NCI-H2029 treated with DMSO at 0.1 percent for 48 hours (cell line): ENCODE measurements at regions not wholly inside any gene's neighbourhood (a gene's known extent, or its start where the extent isn't known, plus 50 kb on each side); places are given as distances from the start of the nearest gene placed in this dataset.

Experiments
- DNase-seq: peaks from one replicate; lab custom pipeline; 2025; lab: John Stamatoyannopoulos, UW

DNA sequence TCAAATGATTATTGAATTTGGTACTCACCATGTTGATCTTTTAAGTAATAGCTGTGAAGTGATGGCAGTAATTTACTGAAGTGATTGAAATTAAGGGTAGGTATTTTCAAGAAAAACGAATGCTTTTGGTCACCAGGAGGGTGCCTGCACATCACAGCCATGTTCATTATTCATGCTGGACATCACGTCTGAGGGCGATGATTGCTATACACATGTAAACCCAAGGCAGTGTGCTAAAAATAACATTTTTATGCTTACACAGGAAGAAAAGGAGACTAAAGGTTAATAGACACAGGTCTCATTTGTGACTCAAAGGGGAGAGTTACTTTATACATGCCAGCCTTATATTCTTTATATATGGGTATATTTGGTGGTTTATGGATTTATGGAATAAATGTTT lies 1146.0 kb downstream of the NLGN4X start:
- DNase-seq: no peak

DNA sequence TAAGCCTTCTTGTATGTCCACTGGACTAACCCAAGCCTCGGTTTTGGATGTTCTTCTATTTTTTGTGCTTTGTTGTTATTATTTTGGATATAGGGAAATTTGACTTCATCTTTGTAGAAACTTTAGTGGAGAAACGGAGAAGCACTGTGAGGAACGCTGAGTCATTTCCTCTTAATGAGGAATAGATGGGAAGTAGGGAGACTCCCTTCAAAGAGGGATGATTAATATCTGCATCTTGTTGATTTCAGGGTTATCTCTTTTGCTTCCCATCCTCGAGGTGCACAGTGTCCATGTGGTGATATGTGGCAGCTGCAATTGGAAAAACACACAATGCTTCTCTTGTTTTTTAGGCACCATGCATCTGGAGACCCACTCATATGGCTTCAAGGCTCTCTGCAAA lies 1147.9 kb downstream of the NLGN4X start:
- DNase-seq: no peak

GRCh38 chrX:5068550-5068949 lies 1160.1 kb downstream of the NLGN4X start:
- no peak for DNase-seq

DNA sequence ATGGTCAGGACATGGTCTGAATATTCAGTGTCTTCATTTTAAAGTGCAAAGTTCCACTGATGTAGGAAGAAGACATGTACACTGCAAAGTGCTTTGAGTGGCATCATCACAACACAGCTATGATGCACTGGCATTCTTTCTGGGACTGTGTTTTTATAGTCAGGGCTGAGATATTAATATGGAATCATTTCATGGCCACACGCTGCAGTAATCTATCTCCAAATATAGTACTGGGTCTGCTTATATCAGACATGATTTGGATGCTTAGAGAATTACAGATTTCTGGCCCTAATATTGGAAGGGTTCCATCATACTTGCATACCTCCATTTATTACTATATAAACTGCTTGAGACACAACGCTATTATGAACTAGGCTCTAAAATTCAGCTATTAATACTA lies 1170.9 kb downstream of the NLGN4X start:
- no peak for DNase-seq

DNA sequence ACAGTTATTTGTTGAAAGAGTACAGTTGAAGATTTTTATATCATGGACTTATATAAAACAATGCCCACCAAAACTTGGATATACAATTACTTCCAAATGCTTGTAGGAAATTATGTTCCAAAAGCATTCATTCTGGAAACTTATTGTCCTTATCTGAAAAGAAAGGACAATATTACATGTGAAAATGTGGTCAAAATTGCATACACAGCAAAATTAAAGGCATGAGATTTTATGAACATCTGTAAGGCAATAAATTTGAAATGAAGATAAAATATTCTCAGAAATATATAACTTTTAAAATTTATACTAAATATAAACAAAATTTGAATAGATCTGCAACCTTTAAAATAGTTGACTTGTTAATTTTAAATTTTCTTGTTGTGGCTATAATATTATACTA lies 1173.8 kb downstream of the NLGN4X start:
- no peak for DNase-seq

DNA sequence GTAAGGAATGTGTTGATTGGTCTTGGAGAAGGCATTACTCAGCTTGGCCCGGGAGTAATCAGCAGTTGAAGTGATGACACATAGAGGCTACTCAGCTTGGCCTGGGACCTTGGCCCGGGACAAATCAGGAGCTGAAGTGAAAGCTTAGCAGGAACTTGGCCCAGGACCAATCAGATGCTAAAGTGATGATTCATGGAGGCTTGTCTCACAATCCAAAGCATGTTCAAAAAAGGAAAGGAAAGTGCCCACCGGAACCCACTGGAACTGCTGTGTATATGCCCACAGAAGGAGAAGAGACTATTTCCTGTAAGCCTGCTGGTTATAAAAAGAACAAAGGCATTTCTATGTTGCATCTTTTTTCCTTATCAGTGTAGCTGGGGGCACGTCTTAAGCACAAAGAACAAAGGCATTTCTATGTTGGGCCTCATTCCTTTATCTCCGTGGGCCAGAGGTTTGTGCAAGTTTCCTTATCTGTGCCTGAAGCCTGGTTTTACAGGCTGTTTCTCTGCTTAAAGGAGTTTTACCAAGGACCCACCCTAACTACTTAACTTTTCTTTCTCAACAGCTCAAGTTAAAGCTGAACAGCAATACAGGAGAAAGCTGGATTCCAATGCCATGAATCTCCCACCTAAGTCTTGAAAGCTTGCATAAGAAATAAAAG lies 1176.7 kb downstream of the NLGN4X start:
- DNase-seq: no peak

DNA sequence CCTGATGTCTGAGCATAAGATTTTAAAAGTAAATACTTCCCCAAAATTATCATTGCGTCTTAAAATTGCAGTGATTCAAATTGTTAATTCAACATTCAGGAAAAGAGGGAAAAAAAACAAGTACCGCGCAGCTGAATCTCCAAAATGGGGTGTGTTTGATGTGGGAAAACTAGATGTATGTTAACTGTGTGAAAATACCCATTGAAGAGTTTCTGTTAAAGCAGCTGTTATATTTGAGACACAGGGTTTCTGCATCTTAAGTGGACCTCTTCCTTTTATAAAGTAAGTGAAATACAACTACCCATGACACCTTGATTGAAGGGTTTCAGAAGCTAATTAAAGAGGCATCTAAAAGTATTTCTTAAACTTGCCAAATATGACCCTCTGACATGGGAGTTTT lies 1186.1 kb downstream of the NLGN4X start:
- DNase-seq: no peak

DNA sequence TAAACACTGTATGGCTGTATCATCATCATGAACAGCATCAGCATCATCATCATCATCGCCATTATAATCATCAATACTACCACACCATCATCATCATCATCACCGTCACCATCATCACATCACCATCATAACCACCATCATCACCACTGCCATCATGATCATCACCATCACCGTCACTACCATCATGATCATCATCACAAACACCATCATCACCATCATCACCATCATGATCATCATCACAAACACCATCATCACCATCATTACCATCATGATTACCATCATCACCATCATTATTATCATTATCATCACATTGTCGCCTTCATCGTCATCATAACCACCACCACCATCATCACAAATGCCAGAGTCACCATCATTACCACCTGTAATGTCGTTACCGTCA lies 1196.9 kb downstream of the NLGN4X start:
- no peak for DNase-seq

DNA sequence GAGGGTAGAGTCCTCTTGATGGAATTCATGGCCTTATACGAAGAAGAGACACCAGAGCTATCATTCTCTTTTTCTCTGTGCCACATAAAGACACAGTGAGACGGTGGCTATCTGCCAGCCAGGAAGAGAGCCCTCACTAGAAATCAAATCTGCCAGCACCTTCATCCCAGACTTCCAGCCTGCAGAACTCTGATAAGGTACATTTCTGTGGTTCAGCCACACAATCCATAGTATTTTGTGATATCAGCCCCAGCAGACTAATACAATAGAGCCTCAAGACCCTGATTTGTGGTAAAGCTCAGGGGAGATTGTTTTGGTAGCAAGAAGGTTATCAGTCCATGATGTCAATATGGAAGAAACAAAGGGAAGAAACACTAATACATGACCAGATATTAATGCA lies 1213.2 kb downstream of the NLGN4X start:
- no peak for DNase-seq

DNA sequence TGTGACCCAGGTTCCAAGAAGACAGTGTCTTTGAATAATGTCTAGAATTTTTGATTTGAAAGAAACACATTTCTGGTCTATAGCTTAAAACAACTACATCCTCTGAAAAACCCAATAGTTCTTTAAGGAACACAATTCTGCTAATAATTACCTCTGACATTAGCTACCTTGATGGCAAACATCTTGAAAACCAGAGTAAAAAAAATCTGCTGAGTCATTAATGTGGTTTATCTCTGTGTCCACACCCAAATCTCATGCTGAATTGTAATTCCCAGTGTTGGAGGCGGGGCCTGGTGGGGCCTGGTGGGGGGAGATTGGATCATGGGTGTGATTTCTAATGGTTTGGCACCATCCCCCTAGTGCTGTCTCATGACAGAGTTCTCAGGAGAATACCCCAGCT lies 1233.8 kb downstream of the NLGN4X start:
- no peak for DNase-seq

GRCh38 chrX:4978613-4979012 lies 1250.1 kb downstream of the NLGN4X start:
- no peak for DNase-seq

GRCh38 chrX:4971646-4972045 lies 1257.0 kb downstream of the NLGN4X start:
- no peak for DNase-seq

- no peak for DNase-seq
Measured at GRCh38 chrX:4964112-4964511, 1250.7 kb upstream of the PRKX start.

DNA sequence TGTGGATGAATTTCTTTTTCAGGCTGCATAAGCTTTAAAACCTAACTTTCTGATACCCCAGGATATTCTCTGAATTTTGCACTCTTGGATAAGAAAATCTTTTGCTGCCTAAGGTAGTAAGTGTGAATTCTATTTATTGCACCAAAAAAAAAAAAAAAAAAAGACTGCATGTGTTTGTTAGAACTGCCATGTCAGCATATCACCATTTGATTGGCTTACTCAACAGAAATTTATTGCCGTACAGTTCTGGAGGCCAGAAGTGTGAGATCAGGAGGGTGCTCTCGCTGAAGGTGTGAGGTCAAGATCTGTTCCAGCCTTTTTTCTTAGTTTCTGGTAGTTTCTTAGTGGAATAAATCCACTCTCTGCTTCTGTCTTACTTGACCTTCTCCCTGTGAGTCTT lies 1250.0 kb upstream of the PRKX start:
- no peak for DNase-seq

DNA sequence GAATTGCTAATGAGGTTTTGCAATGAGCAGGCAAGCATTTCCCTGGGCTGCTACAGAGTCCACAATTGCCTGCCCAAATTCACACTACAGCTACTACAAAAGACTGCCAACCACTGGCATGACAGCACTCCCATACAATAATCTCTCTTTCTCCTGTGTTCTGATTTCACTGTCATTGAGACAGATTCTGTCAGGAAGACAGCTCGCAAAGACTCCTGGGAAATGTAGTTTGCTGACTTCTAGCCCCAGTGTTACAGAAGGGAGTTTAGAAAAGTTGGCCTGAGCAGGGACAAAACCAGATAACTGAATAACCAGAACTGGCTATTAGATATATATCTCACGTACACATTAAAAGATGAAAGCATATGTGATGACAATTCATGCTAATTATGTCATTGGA lies 1231.3 kb upstream of the PRKX start:
- DNase-seq: no peak

DNA sequence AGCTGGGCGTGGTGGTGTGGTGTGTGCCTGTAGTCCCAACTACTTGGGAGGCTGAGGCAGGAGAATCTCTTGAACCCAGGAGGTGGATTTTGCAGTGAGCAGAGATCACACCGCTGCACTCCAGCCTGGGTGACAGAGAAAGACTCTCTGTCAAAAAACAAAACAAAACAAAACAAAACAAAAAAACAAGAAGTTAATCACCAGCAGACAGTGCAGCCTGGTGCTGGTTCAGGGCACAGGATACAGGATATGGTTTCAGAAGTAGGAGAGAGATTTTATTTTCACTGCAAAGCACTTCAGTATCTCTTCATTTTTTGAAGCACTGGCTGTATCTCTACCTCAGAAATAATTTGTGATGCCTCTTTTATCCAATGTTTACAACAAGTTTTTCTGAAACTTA lies 1222.9 kb upstream of the PRKX start:
- no peak for DNase-seq

GRCh38 chrX:4935846-4936245 lies 1222.4 kb upstream of the PRKX start:
- no peak for DNase-seq

DNA sequence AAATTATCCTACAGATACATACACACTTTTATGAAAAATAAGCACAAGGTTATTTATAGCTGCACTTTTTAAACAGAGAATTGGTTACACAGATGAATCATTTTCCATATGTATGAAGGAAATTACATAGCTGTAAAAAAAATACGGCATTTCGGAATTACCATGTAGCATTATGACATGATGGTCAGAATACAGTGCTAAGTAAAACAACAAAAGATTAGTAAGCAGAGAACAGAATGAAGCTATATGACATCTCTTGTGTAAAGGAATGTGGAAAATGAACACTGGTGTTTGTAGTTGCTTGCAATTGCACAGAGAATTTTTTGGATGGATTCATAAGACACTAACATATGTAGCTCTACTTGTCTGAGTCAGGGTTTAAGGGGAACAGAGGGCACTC lies 1222.0 kb upstream of the PRKX start:
- DNase-seq: no peak

DNA sequence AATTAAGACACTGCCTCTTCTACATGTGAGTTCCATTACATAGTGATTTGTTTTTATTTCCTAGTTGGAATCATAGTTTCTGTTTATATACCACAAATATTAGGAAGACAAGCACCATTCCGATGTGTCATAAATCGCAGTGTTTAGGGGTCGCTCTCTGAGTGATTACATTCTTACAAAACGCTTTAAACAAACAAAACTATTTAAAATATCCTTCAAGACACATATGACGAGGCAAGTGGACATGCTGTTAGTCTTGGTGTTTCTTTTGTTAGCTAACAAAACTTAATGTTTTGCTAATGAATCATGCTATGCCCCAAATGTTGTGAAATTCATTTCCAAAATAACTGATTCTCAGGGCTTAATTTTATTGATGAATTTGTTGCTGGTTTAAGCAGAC lies 1219.3 kb upstream of the PRKX start:
- DNase-seq: no peak

DNA sequence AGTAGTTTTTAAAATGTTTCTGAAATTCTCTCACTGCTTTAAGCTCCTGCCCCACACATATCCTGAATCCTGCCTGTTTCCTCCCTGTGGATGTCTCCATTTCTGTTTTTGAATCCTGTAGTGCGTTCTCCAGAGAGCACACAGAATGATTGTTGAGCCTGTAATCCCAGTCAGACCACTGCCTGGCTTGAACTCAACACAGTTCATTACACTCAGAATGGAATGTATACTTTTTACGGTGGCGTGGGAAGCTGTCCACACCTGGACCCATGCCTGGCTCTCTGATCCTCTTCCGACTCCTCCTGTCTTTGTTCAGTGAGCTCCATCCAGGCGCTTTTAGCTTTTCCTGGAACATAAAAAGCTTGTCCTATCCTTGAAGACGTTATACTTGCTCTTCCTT lies 1217.0 kb upstream of the PRKX start:
- DNase-seq: no peak

GRCh38 chrX:4925911-4926310 lies 1212.5 kb upstream of the PRKX start:
- no peak for DNase-seq

GRCh38 chrX:4909348-4909747 lies 1195.9 kb upstream of the PRKX start:
- no peak for DNase-seq

- DNase-seq: no peak
Measured at GRCh38 chrX:4905576-4905975, 1192.1 kb upstream of the PRKX start.

- no peak for DNase-seq
Measured at GRCh38 chrX:4881277-4881676, 1167.8 kb upstream of the PRKX start.

DNA sequence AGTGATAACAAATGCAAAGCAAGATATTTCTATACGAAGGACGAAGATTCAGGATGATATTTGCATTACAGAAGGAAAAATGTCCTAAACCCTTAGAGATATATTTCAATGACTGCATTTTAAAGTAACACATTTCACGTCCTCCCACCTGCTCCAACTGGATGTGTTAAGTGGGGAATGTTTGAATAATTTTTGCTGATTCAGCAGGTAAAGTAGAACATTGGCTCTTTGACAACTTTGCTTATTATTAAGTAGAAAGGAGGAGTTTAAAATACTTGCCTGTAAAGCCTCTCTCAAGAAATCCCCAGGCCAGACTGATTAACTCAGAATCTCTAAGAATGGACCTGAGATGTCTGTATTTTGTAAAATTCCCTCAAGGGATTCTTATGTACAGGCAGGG lies 1165.2 kb upstream of the PRKX start:
- no peak for DNase-seq
